22Rv1 (cell line): ENCODE measurements at regions not wholly inside any gene's neighbourhood (a gene's known extent, or its start where the extent isn't known, plus 50 kb on each side); places are given as distances from the start of the nearest gene placed in this dataset.

Source experiments
- H3K27ac ChIP-seq: fragments of 450-650 bp; 2 replicates; pipeline ENCODE4 v1.5.1; 2017
- ZFX ChIP-seq: fragments of 450-650 bp; IDR thresholded peaks from 2 replicates; pipeline ENCODE4 v1.6.1; 2017; ENCODE audit warnings: antibody characterized with exemption, borderline replicate concordance
- TF ChIP-seq, protein P1 (sequence below): fragments of 450-650 bp; IDR thresholded peaks from 2 replicates; pipeline ENCODE4 v1.5.1; 2017; ENCODE audit warnings: mild to moderate bottlenecking

- TF ChIP-seq, protein P1, sequence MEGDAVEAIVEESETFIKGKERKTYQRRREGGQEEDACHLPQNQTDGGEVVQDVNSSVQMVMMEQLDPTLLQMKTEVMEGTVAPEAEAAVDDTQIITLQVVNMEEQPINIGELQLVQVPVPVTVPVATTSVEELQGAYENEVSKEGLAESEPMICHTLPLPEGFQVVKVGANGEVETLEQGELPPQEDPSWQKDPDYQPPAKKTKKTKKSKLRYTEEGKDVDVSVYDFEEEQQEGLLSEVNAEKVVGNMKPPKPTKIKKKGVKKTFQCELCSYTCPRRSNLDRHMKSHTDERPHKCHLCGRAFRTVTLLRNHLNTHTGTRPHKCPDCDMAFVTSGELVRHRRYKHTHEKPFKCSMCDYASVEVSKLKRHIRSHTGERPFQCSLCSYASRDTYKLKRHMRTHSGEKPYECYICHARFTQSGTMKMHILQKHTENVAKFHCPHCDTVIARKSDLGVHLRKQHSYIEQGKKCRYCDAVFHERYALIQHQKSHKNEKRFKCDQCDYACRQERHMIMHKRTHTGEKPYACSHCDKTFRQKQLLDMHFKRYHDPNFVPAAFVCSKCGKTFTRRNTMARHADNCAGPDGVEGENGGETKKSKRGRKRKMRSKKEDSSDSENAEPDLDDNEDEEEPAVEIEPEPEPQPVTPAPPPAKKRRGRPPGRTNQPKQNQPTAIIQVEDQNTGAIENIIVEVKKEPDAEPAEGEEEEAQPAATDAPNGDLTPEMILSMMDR = no peak
- TF ChIP-seq ZFX = no peak
- H3K27ac ChIP-seq = no peak overlapping the region
Measured at GRCh38 chr6:115000736-115001135, 657.9 kb upstream of the HS3ST5 start.

GRCh38 chr6:114998492-114998891 is 655.7 kb upstream of the HS3ST5 start:
- no peak overlapping the region for H3K27ac ChIP-seq
- TF ChIP-seq, protein P1 = no peak
- TF ChIP-seq ZFX = no peak

DNA sequence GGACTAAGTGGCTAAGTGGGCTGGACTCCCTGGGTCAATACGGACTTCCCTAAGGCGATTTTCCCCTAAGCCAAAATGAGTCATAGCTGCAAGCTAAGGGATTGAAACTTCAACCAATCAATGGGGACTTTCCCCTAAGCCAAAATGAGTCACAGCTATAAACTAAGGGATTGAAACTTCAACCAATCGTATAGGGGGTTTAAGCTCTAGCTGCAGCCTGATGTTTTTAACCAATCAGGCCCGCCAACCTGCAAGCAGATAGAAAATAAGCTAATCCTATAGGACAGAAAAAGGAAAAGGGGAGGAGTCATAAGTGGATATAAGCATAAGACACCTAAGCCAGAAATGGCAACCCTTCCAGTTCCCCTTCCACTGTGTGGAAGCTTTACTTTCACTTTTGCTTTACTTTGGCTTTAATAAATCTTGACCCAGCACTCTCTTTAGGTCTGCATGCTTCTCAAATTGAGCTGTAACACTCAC is 655.0 kb upstream of the HS3ST5 start:
- TF ChIP-seq, protein P1 = no peak
- no peak overlapping the region for H3K27ac ChIP-seq

- TF ChIP-seq ZFX = no peak
- TF ChIP-seq, protein P1 = no peak
- no peak overlapping the region for H3K27ac ChIP-seq
Measured at GRCh38 chr6:114995526-114995925, 652.7 kb upstream of the HS3ST5 start.

DNA sequence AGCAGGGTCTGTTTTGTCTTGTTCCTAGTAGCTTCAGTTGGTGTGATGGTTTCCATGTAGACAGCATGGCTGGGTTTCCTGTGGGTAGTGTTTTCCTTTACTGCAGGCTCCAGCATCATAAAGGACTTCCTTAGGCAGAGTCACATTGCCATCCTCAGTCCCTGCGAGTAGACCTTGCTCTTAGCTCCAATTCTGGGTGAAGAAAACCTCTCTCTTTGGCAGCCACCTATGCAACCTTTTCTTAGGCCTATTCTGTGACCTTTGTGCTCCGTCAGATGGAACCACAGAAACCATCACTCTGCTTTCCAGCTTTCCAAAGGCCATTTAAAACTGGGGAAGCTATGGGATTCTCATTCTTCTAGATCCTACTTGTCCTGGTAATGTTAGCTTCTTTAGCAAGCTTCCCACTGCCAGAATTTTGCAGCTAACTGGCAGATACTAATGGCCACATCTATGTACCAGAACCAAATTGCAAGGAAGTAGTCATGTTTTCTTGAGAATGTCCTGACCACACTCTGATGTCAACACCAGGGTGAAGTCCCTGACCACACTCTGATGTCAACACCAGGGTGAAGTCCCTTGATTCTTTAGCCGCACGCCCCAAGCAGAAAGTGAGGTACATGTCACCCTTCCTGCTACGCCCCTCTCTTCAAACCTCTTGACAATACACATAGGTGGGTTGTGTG is 646.6 kb upstream of the HS3ST5 start:
- no peak overlapping the region for H3K27ac ChIP-seq
- no peak for TF ChIP-seq ZFX
- TF ChIP-seq, protein P1 = no peak

- TF ChIP-seq ZFX = no peak
- TF ChIP-seq, protein P1 = no peak
Measured at GRCh38 chr6:114987281-114987680, 644.5 kb upstream of the HS3ST5 start.

DNA sequence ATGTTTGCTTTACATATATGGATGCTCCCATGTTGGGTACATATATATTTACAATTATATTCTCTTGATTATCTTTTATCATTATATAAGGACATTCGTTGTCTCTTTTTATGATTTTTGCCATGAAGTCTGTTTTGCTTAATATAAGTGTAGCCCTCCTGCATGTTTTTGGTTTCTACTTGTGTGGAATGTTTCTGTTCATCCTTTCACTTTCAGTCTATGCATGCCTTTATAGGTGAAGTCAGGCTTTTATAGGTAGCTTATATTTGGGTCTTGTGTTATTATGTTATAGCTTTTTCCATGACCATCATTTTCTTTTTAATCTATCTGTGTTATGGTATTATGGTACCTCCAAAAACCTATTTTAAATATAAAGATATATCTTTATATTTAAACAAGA is 612.5 kb upstream of the HS3ST5 start:
- H3K27ac ChIP-seq = no peak overlapping the region
- TF ChIP-seq, protein P1 = no peak
- no peak for TF ChIP-seq ZFX

More at GRCh38 chr6:114987281-114987680, 644.5 kb upstream of the HS3ST5 start:
- no peak overlapping the region for H3K27ac ChIP-seq
